ENCODE measurements at regions not wholly inside any gene's neighbourhood (a gene's known extent, or its start where the extent isn't known, plus 50 kb on each side); places are given as distances from the start of the nearest gene placed in this dataset.

DNA sequence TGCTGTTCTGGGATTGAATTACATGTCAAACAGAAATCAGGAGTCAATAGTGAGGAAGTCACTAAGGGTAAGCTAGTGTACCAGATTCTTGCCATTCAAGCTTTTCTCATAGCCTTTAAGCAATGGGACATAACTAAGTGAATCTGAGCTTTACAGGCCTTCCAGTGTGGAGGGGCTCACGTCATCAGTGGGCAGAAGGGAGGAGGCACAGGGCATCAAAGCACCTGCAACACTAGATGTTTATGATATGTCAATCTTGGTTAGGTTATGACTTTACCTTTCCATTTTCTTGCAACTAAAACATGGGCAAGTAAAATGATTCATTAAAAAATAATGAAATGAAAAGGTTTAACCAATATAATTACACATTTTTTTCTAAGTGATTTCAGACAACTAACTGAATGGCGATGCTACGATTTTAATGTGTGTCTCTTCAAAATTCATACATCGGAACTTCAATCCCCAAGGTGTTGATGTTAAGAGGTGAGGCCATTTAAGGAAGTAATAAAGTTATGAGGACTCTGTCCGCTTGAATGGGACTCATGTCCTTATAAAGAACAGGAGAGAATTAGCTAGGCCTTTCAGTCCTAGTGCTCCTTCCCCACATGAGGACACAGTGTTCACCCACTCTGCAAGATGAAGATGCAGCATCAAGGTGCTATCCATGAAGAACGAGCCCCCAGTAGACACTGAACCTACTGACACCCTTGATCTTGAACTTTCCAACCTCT lies 1169.2 kb upstream of the NXPH2 start:
- no peak for DNase-seq

DNA sequence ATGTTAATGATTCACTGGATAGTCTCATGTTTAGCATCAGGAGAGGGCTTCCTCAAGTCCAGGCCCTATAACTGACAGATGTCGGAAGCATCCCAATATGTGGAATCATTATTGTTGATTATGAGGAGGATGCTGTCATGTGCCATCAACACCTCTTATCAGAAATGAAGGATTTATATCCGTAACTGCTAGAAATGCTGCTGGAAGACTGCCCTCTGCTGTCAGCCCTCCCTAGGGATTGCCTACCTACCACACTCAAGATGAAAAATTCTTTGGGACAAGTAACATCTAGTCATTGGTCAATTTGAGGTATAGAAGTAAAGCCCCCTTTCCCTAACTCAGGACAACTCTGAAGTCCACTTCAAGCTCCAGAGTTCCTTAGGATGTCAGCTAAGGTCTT lies 1166.5 kb upstream of the NXPH2 start:
- DNase-seq: no peak

DNA sequence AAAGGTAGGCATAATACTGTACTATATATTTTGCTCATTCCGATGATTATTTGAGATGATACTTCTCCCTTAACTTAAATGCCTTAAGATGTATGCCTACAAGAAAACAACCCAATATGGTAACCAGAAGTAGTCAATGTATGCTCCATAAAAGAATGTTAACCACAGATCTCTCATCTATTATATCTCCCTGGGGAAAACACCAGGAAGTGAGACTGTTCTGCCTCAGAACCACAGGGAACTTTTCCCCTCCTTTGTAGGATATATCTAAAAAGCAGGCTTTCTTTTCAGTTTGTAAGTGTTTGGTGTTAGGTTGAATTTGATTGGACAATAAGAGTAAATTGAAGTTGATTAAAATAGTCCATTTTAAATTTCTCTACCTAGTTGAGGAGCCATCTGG lies 1160.5 kb upstream of the NXPH2 start:
- no peak for DNase-seq

DNA sequence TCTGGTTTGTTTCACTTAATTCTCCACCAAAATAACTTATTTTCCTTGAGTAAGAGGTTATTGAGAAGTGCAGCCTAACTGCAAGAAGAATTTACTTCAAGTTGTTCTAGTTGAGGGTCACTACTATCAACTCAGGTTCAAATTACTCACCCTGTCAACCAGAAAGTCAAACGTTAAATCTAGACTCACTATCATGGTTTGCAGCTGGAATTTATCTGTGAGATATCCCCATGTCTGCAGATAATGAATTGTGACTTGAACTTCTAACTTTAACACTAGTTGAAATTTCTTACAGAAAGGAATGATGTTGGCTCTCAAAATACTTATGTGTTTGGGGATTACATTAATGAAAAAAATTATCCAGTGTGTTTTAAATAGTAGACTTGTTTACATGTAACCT lies 1145.7 kb upstream of the NXPH2 start:
- no peak for DNase-seq

DNA sequence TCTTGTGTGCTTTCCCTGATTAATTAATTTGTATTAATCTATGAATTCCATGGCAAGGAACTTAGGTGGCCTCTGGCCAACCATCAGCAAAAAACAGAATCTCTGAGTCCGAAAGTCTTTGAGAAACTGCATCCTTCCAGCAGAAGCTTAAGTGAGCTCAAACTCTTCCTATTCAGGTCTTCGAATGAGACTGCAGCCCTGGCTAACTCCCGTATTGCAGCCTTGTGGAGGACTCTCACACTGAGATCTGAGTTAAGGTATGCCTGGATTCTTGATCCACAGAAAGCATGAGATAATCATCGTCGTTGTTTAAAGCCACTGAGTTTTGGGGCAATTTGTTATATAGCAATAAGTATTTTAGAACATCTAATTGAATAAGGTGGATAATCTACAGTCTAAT lies 1143.9 kb upstream of the NXPH2 start:
- no peak for DNase-seq

DNA sequence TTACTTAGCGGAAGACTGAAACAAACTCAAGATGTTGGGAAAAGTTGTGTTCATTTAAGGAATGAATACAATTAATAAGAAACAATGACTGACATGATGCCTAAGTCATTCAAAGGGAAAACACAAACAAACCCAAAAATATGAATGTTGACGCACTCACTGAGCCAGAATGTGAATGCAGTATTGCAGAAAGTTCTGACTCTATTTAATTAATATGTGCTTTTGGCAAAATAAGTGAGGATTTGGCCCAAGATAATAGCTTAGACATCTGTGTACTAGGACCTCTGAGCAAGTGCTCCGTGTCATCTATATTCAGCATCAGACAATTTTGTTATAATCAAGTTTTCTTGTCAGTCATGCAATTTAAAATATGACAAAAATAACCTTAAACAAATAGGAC lies 1138.8 kb upstream of the NXPH2 start:
- no peak for DNase-seq

DNA sequence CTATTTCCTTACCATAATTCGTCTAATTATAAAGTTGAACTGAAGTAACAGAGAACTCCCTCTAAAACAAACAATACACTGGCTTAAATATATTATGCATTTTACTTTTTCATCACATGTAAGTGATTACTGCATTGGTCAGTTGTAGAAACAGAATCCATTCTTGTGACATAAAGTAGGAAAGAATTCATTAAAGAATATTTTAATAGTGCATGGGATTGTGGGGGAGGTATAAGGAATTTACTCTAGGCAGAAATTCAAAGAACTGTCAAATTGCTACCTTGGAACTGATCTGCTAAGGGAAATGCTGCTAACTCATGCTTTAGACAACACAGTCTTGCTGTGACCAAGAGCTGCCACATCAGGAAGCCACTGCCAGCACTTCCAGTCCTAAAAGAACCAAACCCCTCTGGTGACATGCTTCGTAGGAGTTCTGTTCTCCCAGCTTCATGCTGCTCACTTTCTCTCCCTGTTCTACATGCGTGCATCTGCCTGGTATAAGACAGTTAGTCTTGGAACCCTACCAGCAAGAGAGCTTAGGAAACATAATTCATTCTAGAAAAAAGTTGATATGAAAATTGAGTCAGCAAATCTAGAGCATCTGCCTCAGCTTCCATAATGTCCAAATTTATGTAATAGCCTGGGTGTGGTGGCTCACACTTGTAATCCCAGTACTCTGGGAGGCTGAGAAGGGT lies 1137.6 kb upstream of the NXPH2 start:
- peak in 1 of 58 donors; percentile 6 for DNase-seq

DNA sequence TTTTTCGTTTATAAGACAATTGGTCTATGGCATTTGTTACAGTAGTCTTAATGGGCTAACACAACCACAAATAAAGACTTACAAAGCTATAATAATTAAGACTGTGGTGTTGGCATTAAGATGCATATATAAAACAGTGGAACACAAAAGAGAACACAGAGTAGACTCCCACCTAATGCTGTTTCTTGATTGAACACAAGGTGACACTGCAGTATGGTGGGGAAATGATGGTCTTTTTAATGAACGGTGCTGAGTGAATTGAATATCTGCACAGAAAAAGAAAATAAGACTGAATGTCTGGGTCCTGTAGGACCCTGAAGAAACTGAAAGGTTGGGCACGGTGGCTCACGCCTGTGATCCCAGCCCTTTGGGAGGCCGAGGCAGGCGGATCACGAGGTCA lies 1136.6 kb upstream of the NXPH2 start:
- DNase-seq: no peak

DNA sequence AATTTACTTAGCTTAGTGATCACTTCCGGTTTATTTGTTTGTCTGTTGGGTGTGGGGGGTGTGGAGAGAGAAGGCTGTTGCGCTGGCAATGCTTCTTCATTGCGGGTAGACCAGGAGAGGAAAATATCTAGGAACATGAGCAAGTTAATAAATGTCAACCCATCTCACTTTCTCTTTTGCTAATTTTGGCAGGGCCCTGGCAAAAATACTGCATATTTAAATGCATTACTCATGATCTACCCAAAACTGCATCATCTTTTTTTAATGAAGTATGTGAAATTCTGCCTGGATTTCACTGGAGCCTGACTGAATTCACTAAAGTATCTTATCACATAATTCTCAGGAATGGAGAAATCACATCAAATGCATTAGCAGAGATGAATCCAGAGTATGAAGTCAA lies 1131.0 kb upstream of the NXPH2 start:
- no peak for DNase-seq

DNA sequence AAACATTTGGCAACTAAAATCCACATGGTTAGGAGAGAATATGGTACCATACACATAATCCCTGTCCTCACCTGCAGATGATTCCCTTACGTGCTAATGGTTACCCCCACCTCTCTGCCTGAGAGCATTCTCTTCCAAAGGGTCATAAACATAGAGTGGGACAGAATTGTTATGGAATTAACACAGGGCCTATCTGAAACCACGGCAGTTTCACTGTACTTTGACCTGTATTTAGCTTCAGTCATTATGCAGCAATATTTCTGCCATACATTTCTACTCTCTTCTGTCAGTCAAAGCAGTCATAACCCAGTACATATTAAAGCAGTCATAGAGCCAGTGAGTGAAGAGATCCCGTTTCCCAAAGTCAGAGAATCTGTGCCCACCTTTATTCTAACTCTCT lies 1128.9 kb upstream of the NXPH2 start:
- no peak for DNase-seq

DNA sequence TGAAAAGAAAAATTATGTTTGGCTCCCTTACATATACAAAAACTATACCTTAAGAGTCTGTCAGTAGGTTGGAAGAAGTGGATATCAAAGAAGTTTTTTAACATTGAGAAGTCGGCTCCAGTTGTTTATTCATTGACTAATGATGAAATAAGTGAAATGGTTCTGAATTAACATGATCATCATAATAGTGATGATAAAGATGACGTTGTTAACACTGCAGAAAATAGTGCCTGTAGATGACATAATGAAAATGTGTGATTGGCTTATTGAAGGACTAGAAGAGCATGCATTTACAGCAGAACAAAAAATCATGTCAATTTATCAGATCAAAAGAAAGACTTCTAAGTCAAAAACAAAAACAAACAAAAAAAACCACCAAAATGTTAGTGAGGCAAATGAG lies 1125.4 kb upstream of the NXPH2 start:
- DNase-seq: no peak

DNA sequence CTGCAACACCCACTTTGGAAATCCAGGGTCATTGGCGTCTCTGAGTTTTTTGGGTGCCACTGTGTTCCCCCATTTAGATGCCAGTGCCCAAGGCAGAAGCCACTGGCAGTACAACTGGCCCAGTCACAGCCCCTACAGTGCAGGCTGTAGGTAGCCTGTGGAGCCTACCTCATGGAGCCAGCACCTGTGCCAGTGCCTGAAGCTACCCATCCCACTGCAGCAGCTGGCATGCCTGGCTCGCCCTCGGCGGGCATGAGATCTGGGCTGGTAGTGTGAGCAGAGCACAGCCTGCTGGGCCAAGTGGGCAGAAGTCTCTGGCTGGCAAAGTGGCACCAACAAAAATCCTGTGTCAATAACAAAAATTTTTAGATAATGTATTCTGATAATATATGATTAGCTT lies 1111.4 kb upstream of the NXPH2 start:
- DNase-seq: no peak

DNA sequence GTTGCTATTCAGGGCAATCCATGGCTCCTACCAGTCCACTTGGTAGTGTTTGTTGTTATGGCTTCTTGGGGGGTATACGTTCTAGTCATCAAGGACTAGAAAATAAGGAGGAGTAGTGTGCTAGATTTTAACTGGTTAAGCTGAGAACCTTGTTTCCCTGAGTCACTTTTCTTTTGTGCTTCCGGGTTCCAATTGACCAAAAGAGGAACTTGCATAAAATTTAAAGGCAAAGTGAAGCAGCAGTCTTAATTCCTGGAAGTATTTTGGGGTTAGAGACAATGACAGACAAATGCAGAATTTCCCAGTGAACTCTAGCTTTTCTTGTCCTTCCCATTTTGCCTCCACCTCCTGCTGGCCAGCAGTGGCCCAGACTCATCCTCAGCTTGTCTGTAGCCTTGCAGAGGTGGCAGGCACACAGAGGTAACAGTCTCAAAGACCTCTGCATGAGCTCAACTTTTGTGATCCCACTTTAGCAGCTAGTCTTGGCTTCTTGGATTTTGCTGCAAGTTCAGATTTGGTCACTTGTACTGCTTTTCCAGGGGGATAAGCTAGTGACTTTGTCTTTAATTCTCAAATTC lies 1105.8 kb upstream of the NXPH2 start:
- DNase-seq: no peak

DNA sequence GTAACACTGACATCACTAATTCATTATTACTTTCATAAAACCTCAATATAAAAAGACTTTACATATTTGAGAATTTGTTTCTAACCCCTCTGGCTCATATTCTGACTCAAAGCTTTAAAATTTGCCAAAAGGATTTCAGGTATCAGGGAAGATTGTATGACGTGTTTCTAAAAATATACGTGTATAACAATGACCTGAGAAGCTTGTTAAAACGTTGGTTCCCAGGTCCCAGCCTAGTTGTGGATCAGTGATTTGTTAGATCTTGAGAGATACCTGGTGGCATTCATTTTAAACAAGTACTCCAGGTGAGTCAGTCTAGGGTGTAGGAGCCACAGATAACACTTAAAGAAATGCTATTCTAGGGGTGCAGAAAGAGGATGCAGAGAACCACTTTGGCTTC lies 1096.8 kb upstream of the NXPH2 start:
- no peak for DNase-seq

DNA sequence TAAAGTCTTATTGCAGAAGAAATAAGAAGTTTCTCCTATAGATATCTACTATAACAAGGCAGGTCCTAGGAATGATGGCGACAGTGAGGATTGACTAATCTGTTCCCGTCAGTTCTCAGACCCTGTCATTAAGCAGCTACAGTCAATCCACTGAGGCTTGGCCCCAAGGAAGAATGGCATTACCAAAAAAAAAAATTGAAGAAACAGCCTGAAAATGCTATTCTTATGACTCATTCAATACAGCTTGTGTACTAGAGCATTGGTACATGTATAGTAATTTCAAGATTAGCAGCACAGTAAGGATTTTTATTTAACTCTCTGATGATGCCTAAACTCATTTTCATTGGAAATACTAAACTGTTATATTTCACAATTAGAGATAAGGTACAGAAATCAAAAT lies 1096.1 kb upstream of the NXPH2 start:
- DNase-seq: no peak

DNA sequence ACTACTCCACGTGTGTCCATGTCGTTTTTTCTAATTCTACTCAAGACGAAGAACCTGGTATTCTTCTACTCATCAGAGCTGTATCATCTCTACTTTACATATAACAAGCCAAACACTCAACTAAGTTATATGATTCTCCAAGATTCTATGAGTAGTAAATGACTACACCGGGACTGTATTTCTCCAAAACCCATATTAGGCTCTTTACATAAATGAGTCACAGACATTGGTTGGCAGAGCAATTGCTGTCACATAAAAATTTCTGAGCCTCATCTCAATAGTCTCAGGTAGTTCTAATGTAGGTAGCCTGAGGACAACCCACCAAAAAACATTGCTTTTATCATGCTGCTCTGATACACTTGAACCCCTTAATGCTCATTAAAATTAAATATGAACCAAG lies 1092.3 kb upstream of the NXPH2 start:
- no peak for DNase-seq

DNA sequence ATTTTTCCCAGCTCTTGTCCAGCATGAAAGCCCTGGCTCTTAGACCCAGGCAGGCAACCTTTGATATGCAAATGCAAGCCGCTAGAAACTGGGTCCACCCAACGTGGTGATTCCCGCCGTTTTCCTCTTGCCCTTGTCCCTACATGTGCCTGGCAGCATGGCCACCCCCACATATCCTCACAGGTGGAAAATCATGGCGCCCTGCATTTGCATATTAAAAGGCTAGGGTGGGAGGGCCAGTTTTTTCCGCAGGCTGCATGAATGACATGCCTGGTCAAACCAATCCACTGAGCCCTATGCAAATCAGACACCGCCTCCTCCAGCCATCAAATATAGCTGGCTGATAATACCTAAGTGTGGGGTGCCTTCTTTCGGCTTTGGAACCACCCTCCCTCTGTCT lies 1091.8 kb upstream of the NXPH2 start:
- no peak for DNase-seq

DNA sequence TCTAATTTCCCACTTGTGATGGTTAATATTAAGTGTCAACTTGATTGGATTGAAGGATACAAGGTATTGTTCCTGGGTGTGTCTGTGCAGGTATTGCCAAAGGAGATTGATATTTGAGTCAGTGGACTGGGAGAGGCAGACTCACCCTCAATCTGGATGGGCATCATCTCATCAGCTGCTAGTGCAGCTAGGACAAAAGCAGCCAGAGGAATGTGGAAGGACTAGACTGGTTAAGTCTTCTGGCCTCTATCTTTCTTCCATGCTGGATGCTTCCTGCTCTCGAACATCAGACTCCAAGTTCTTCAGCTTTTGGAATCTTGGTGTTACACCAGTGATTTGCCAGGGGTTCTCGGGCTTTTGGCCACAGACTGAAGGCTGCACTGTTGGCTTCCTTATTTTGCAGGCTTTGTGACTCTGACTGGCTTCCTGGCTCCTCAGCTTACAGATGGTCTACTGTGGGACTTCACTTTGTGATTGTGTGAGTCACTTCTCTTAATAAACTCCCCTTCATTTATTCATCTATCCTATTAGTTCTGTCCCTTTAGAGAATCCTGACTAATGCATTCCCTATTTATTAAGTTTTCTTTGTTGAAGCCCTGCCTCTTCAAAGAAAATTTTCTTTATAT lies 1087.5 kb upstream of the NXPH2 start:
- no peak for DNase-seq

DNA sequence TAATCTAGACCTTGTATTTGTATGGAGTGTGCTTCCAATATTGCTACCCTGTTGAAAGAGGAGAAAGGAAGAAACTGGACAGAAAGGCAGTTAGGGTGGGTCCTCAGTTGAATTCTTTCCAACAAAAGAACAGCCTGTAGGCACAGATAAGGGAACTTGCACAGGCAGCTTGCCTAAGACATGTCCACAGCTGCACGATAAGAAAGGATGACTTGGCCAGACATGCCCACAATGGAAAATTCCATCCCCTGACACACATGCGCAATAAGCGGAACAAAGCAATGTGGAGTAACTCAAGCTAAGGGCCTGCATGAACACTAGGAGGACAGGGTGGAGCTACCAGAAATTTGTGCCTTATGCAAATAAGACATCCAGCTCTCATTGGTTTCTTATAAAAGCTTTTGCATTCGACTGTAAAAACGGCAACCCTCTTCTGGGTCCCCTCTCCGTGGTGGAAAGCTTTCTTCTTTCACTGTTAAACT lies 1084.7 kb upstream of the NXPH2 start:
- DNase-seq: no peak

DNA sequence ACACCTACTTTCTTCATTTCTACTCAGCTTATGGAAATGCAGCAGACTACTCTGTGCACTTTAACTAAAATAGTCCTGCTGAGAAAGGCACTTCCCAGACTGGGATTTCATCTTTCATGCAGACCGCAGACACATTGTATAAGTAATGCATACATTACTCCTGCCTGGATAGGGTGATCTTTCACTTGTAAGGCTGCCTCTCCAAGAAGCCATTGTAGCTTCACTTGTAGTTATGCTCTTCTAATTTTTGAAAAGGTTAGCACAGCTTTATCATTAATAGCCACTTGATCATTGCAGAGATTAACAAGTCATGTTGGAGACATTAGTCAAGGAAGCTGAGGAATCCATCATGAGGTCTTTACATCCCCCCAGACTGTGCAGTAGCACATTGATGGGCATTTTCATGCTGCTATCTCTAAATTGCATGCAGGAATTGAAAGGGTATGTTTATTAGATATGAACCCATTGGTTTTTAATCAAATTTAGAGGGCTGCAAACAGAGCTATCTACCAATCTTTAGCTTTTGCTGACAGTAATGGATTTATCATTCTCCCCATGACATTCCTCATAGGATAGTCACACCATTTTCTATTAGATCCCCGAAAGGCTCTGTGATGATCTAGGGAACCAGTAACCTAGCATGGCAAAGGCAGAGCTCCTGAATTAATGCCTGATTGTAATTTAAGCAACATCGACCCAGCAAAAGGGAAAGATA lies 1074.7 kb upstream of the NXPH2 start:
- DNase-seq: no peak

DNA sequence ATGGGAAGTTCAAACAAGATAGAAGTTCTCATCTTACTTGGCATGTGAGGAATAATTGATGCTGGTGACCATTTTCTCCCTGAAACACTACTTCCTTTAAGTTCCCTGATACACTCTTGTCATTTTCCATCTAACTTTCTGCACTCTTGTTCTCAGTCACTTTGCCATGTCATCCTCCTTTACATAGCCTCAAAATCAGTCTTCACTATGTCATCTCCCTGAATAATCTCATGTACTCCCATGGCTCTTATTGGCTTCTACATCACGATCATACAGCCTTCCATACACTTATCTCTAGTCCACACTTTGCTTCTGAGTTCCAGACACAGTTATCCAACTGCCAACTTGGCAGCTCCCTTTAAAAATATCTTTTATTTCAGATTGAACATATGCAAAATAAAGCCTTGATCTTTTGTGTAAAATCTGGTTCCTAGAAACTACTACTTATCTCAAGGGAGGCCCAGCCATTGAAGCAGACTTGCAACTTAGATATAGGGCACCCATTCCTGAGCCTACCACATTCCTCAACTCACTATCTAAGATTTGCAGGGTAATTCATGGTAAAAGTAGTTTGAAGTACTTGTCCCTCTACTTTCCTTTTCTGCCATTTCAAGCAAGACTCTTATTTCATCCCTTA lies 1070.2 kb upstream of the NXPH2 start:
- no peak for DNase-seq

Data from anterior cingulate cortex (tissue), 58 donors.